Cardiac fibroblast (primary cell): ENCODE measurements at regions not wholly inside any gene's neighbourhood (a gene's known extent, or its start where the extent isn't known, plus 50 kb on each side); places are given as distances from the start of the nearest gene placed in this dataset.
A peak's percentile ranks its signal among the peaks of the same experiment; 100 is the strongest.

ENCODE experiments used
- DNase-seq, 2 donors: peaks; one replicate each; pipeline versions ENCODE4 v3.0.0 to v3.0.0-alpha.2; 2010; ENCODE audit warnings: low read depth in 2 of 2
- H3K4me3 ChIP-seq, 2 donors: replicated peaks in 1 of 2; 1 replicate in 1 of 2; 2 replicates in 1 of 2; pipeline ENCODE4 v1.5.1; 2011; ENCODE audit warnings: low read depth in 2 of 2, low read length in 2 of 2, mild to moderate bottlenecking in 2 of 2, moderate library complexity in 1 of 2
- TF ChIP-seq, protein P1 (sequence below): IDR thresholded peaks from one replicate; pipeline ENCODE4 v1.5.1; 2011; ENCODE audit warnings: low read depth, mild to moderate bottlenecking, low read length, inconsistent platforms

DNA sequence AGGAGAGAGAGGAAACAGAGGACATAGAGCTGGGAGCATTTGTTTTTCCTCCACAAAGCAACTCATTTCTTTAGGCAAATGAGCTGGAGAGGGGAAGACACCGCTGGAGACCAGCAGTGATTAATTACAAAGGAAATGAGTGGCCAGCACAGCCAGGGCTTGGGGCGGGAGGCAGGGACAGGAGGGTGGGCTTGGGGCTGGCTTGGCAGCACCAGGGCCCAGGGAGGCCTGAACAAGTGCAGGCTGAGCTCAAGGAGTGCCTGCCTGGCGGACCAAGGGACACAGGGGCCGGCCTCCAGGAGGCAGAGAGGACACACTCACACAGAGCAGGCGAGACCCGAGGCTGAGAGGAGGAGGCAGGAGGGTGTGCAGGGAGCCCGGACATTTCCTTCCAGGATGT, 149.0 kb upstream of the UNC5B start:
- H3K4me3 ChIP-seq = no peak overlapping the region
- TF ChIP-seq, protein P1, sequence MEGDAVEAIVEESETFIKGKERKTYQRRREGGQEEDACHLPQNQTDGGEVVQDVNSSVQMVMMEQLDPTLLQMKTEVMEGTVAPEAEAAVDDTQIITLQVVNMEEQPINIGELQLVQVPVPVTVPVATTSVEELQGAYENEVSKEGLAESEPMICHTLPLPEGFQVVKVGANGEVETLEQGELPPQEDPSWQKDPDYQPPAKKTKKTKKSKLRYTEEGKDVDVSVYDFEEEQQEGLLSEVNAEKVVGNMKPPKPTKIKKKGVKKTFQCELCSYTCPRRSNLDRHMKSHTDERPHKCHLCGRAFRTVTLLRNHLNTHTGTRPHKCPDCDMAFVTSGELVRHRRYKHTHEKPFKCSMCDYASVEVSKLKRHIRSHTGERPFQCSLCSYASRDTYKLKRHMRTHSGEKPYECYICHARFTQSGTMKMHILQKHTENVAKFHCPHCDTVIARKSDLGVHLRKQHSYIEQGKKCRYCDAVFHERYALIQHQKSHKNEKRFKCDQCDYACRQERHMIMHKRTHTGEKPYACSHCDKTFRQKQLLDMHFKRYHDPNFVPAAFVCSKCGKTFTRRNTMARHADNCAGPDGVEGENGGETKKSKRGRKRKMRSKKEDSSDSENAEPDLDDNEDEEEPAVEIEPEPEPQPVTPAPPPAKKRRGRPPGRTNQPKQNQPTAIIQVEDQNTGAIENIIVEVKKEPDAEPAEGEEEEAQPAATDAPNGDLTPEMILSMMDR = no peak
- DNase-seq = no peak

DNA sequence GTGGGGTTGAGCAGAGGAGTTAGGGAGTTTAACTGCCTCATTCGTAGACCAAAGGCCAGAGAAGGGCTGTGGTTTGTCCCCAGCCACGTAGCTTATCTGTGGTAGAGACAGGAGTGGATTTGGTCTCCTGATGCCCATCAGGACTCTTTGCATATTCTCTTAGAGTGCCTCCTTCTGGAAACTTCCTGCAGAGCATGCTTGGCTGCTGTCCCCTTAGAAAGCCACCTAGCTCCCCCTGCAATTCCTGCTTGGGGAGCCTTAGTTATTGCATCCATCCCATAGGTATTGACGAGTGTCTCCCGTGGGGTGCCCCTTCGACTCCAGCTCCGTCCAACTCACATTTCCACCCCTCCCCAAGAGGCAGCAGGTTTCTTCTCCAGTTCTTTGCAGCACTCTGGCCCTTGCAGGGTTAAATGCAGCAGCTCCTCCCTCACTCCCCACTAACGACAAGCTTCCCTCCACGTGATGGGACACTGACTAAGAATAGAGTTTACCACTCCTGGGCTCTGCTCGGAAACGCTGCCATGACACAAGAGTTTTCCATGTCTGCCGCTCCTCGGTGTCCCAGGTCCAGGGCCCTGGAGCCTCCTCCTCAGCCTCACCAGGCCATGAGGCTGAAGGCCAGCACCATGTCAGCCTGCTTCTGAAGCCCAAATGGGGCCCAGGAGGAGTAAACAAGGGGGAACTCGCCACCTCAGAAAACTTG, 147.8 kb upstream of the UNC5B start:
- peak in 1 of 2 donors; percentile 7 for DNase-seq
- no peak overlapping the region for H3K4me3 ChIP-seq

DNA sequence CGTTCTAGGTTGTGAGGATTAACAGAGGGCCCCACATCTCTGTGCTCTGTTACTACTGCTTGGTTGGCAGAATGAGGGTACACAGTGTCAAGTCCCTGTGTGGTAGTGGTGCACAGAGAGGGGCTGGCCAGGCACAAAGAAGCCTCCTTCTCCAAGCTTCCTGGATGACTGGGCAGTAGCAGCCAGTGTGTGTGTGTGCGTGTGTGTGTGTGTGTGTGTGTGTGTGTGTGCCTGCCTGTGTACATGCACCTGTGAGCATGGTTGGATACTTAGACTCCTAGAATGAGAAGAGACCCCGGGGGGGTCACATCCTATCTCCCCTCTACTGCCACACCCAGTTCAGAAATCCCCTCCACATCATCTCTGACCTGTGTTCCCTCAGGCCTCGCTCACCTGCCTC, 146.7 kb upstream of the UNC5B start:
- TF ChIP-seq, protein P1 = no peak
- no peak for DNase-seq
- no peak overlapping the region for H3K4me3 ChIP-seq

More for the DNA sequence above, 147.8 kb upstream of the UNC5B start:
- TF ChIP-seq, protein P1 = no peak

DNA sequence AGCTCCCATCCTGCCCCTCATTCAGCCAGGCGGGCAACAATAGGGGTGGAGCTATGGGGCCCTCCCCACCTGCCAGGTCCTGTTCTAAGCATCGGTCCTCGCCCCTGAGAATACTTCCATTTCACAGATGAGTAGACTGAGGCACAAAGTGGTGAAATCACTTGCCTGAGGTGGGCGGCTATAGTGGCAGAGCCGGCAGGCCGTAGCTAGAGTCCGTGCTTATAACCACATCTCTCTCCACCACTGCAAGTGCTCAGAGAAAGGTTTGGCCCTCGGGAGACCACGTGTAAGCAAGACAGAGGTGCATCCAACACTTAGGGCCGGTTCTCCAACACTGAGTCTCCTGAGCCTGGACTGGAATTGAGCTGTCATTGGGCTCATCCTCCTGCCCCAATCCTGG, 145.8 kb upstream of the UNC5B start:
- no peak for DNase-seq
- TF ChIP-seq, protein P1 = no peak
- no peak overlapping the region for H3K4me3 ChIP-seq

DNA sequence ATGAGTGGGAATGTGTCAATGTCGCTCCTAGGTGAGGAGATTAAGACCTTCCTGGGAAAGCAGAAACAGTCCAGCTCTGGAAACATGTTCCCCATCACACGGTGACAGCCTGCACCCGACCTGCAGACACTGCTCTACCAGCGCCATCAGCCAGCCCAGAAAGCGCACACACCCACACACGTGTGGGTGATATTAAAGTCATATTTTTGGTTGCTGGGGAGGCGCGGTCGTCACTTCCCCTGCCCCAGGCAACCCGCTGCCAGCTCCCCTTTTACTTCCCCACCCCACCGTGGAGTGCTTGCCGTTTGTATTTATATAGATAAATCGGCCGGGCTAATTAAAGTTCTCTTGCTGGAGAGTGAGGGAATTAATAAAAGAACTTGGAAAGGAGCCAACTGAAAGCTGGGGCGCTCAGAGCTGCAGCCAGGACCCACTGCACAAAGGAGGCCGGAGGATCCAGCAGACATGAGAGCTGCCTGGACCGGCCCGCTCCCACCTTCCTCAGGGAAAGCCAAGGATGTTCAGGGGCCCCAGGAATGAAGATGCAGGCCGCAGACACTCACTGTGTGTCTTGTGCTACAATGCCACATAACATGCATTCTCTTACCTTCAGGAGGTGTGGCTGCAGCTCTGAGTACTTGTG, 145.2 kb upstream of the UNC5B start:
- no peak for DNase-seq
- H3K4me3 ChIP-seq = no peak overlapping the region
- TF ChIP-seq, protein P1 = no peak

DNA sequence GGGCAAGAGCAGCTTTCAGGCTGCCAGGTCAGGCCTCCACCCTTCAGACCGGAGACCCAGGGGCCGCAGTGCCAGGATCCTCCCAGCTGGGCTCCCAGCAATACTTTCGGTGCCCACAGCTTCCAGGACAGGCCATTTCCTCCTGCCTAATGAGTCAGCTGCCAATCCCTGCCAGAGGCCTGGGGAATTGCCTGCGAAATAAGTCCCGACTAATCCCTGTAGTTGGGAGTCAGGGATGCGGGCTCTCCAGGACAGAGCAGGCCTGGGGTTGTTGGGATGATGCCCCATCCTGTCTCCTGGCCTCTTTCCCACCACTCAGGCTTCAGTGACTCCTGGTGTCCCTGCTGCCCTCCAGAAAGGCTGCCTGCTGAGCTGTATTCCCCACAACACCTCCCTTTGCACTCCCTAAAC, 143.5 kb upstream of the UNC5B start:
- TF ChIP-seq, protein P1 = no peak
- H3K4me3 ChIP-seq = no peak overlapping the region
- peak in 1 of 2 donors; percentile 34 for DNase-seq
